Muscle layer of colon (tissue), 2 donors: ENCODE measurements at regions not wholly inside any gene's neighbourhood (a gene's known extent, or its start where the extent isn't known, plus 50 kb on each side); places are given as distances from the start of the nearest gene placed in this dataset.
A peak's percentile ranks its signal among the peaks of the same experiment; 100 is the strongest.

Experiments
- H3K27ac ChIP-seq: one replicate; pipeline ENCODE4 v1.7.0; 2013; ENCODE audit warnings: low read depth, mild to moderate bottlenecking, low read length, moderate library complexity
- H3K27me3 ChIP-seq, 2 donors: one replicate each; pipeline ENCODE4 v1.7.0; 2013; ENCODE audit warnings: low read length in 2 of 2, mild to moderate bottlenecking in 2 of 2; ENCODE audit not compliant: insufficient read depth in 2 of 2, control insufficient read depth in 1 of 2
- H3K36me3 ChIP-seq: one replicate; pipeline ENCODE4 v1.7.0; 2013; ENCODE audit warnings: mild to moderate bottlenecking, low read length; ENCODE audit not compliant: insufficient read depth
- H3K4me1 ChIP-seq: one replicate; pipeline ENCODE4 v1.7.0; 2013; ENCODE audit warnings: mild to moderate bottlenecking, low read length; ENCODE audit not compliant: insufficient read depth
- H3K4me3 ChIP-seq, 2 donors: one replicate each; pipeline ENCODE4 v1.7.0; 2013; ENCODE audit warnings: low read length in 2 of 2, low read depth in 1 of 2, mild to moderate bottlenecking in 1 of 2, moderate library complexity in 1 of 2
- H3K9ac ChIP-seq: one replicate; pipeline ENCODE4 v1.7.0; 2013; ENCODE audit warnings: low read length
- H3K9me3 ChIP-seq: one replicate; pipeline ENCODE4 v1.7.0; 2013; ENCODE audit warnings: mild to moderate bottlenecking, low read length
- donor health status: abdominal sarcoma.
- donor health status: Adenocarcinoma of cecum.

DNA sequence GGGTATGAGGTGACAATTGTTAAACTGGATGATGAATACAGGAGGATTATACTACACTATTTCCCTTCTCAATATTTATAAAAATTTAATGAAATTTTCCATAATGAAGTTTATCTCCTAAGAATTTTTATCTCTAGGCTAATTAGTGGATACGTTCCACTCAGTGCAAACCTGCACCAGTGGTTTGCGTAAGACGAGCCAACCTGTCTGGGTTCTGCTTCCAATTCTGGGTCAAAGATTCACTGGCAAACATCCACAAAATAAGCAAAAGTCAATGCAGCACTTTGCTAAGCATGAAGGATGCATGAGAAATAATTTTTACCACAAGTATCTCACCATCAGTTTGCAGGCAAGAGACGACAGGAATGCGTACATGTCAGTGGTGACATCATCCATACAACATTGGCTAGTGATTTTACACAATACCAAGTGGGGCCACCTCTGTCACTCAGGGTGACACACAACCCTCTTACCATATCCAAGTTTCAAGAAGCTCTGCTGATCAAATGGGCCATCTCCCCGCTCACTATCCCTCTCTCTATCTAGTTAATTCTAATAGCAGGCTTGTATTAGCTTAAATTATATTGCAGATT, 51.7 kb downstream of the FAM50B start:
- Histone ChIP-seq H3K27ac (no peak overlapping the region), H3K9ac (no peak overlapping the region), H3K4me3 (no peak overlapping the region), H3K27me3 (no peaks in the 10 kb centered on the region), H3K9me3 (no peaks in the 10 kb centered on the region), H3K36me3 (no peaks in the 10 kb centered on the region), H3K4me1 (no peaks in the 10 kb centered on the region)

- no peaks in the 10 kb centered on the region for H3K9me3 ChIP-seq
- no peaks in the 10 kb centered on the region for H3K36me3 ChIP-seq
- H3K4me3 ChIP-seq: no peak overlapping the region
- H3K27ac ChIP-seq: no peak overlapping the region
- H3K4me1 ChIP-seq: no peaks in the 10 kb centered on the region
- H3K27me3 ChIP-seq: no peaks in the 10 kb centered on the region
- H3K9ac ChIP-seq: no peak overlapping the region
Measured at GRCh38 chr6:3902871-3903648, 53.9 kb downstream of the FAM50B start.

DNA sequence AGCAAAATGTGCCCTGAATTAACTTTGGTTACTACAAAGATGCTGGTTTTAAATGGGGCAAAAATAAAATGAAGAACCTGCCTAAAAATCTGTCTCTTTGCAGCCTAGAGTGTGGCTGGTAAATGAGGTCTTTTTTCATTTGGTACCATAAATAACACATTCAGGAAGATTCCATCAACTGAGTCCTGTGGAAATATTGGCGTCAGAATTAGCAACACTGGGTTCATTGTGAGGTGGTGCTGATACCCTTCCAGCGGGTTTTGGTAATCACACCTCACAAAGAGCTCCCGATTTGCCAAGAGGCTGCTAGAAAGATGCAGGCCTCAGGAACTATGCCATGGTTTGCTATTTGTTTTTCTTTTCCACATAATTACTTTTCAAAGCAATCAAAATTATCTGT, 55.3 kb downstream of the FAM50B start:
- H3K9me3 ChIP-seq: no peaks in the 10 kb centered on the region
- no peak overlapping the region for H3K4me3 ChIP-seq
- H3K36me3 ChIP-seq: no peaks in the 10 kb centered on the region
- H3K27me3 ChIP-seq: no peaks in the 10 kb centered on the region
- H3K9ac ChIP-seq: no peak overlapping the region
- no peak overlapping the region for H3K27ac ChIP-seq
- H3K4me1 ChIP-seq: no peaks in the 10 kb centered on the region

DNA sequence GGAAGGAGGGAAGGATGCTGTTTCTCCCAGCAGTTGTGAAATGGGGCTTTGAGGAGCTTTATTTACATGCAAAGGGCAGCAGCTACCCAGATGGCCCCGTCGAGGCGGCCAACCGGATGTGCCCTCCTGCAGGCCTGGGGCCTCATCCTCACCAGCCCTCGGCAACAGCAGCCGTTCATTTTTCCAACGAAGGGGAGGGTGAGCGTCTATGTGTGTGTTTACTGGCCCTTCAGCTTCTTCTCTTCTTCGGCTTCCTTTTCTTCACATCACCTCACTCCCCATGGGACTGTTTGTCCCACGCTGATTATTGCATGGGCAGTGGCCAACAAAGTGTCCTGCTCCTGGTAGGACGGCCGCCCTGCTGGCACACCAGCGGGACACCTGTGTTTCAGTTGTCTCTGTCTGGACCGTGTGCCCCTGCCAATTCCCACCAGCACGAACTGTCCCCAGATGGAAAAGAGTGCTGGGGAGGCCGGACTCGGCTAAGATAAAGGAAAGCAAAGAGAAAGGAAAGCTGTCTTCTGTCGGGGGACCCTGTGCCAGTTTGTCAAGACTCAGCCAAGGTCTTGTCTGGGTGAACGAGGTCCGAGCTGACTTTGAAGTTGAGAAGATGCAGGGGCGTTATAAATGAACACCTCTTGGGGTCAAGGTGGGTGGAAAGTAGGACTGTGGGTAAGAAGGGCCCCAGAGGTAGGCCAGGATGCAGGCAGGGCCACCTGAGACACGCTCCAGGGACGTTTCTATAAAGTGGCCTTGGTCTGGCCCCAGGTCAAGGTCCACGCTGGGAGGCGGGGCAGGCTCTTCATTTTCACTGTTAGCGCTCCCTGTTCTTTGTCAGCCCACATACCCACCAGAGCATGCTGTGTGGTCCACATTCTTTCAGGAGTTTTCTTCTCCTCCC, 57.0 kb downstream of the FAM50B start:
- H3K9ac ChIP-seq: no peak overlapping the region
- no peaks in the 10 kb centered on the region for H3K27me3 ChIP-seq
- peaks cover under 1% of the 10 kb centered on the region for H3K4me1 ChIP-seq
- no peak overlapping the region for H3K4me3 ChIP-seq
- no peaks in the 10 kb centered on the region for H3K36me3 ChIP-seq
- H3K27ac ChIP-seq: no peak overlapping the region
- no peaks in the 10 kb centered on the region for H3K9me3 ChIP-seq

- peaks cover 7% of the 10 kb centered on the region for H3K4me1 ChIP-seq
- no peak overlapping the region for H3K4me3 ChIP-seq
- no peak overlapping the region for H3K9ac ChIP-seq
- no peaks in the 10 kb centered on the region for H3K27me3 ChIP-seq
- no peak overlapping the region for H3K27ac ChIP-seq
- H3K9me3 ChIP-seq: no peaks in the 10 kb centered on the region
- no peaks in the 10 kb centered on the region for H3K36me3 ChIP-seq
Measured at GRCh38 chr6:3906846-3907151, 57.6 kb downstream of the FAM50B start.

DNA sequence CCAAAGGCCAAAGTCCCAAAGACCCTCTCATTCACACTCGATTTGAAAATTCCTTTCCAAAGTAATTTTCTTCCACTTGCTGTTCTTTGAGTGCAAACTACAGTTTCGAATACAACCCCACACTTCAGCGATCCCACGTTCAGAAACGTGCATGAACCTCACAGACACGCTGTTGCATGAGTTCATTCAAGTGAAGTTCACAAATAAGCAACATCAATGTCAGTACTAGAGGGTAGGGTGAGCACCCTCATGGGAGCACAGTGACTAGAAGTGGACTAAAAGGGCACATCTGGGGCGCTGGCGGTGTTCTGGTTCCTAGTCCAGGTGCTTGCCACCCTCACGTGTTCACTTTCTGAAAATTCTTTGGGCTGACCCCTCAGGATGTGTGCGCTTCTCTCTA, 59.0 kb downstream of the FAM50B start:
- Histone ChIP-seq H3K9me3 (no peaks in the 10 kb centered on the region), H3K36me3 (no peaks in the 10 kb centered on the region), H3K27me3 (no peaks in the 10 kb centered on the region), H3K4me3 (no peak overlapping the region), H3K9ac (no peak overlapping the region), H3K4me1 (peaks cover 21% of the 10 kb centered on the region), H3K27ac (no peak overlapping the region)

- H3K36me3 ChIP-seq: no peaks in the 10 kb centered on the region
- H3K4me1 ChIP-seq: peaks cover 26% of the 10 kb centered on the region
- no peaks in the 10 kb centered on the region for H3K27me3 ChIP-seq
- H3K9ac ChIP-seq: no peak overlapping the region
- H3K27ac ChIP-seq: no peak overlapping the region
- no peak overlapping the region for H3K4me3 ChIP-seq
- H3K9me3 ChIP-seq: no peaks in the 10 kb centered on the region
Measured at GRCh38 chr6:3908961-3909360, 59.8 kb downstream of the FAM50B start.

DNA sequence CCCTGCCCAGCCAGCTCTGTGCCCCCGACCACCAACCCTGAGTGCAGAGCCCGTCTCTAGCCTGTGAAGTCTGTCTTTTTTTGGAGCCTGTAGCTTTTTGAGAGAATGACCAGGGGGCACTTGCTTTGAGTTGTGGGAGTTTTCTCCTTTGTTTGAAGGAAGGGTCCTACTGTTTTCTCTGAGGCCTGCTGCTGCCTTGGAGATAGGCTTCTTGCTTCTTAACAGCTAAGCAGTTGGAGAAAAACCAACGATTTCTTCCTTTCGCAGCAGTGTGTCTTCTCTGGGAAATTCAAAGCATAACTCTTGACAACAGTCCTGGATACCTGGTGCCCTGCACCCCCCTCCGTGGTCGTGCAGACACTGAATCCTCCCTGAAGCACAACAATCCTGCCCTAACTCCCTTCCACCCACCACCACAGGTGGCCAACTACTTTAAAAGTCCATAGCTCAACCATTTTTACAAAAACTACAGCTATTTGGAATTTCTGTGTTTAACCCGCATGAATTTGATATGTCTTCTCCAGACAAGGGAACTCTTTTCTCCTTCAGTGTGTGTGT, 61.0 kb downstream of the FAM50B start:
- peaks cover 31% of the 10 kb centered on the region for H3K4me1 ChIP-seq
- H3K4me3 ChIP-seq: no peak overlapping the region
- no peak overlapping the region for H3K27ac ChIP-seq
- H3K36me3 ChIP-seq: no peaks in the 10 kb centered on the region
- no peaks in the 10 kb centered on the region for H3K27me3 ChIP-seq
- no peaks in the 10 kb centered on the region for H3K9me3 ChIP-seq
- H3K9ac ChIP-seq: no peak overlapping the region

- H3K9me3 ChIP-seq: no peaks in the 10 kb centered on the region
- no peak overlapping the region for H3K4me3 ChIP-seq
- peak overlapping the region; percentile 69 for H3K27ac ChIP-seq
- no peaks in the 10 kb centered on the region for H3K27me3 ChIP-seq
- no peak overlapping the region for H3K9ac ChIP-seq
- H3K36me3 ChIP-seq: no peaks in the 10 kb centered on the region
- H3K4me1 ChIP-seq: peaks cover 31% of the 10 kb centered on the region
Measured at GRCh38 chr6:3911130-3911529, 62.0 kb downstream of the FAM50B start.

- H3K27ac ChIP-seq: peak overlapping the region; percentile 69
- no peaks in the 10 kb centered on the region for H3K27me3 ChIP-seq
- no peak overlapping the region for H3K9ac ChIP-seq
- no peak overlapping the region for H3K4me3 ChIP-seq
- peaks cover 31% of the 10 kb centered on the region for H3K4me1 ChIP-seq
- no peaks in the 10 kb centered on the region for H3K36me3 ChIP-seq
- H3K9me3 ChIP-seq: no peaks in the 10 kb centered on the region
Measured at GRCh38 chr6:3911614-3912336, 62.6 kb downstream of the FAM50B start.
